Prostate gland (tissue), 2 donors: ENCODE measurements at regions not wholly inside any gene's neighbourhood (a gene's known extent, or its start where the extent isn't known, plus 50 kb on each side); places are given as distances from the start of the nearest gene placed in this dataset.

Experiments used
- CTCF ChIP-seq, 4 experiments: fragments of 200-600 bp in 2 of 4; fragments of 450-650 bp in 2 of 4; sonication (generic) in 2 of 4; IDR thresholded peaks; 1 replicate in 3 of 4; 2 replicates in 1 of 4; pipeline ENCODE4 v1.5.1; 2016 to 2019; ENCODE audit warnings: antibody characterized with exemption in 4 of 4, mild to moderate bottlenecking in 2 of 4, moderate library complexity in 2 of 4
- POLR2A ChIP-seq: fragments of 450-650 bp; IDR thresholded peaks from one replicate; pipeline ENCODE4 v1.6.1; 2016; ENCODE audit warnings: antibody characterized with exemption, mild to moderate bottlenecking
- POLR2AphosphoS5 ChIP-seq: sonication (generic); formaldehyde crosslinking; IDR thresholded peaks from one replicate; pipeline ENCODE4 v1.6.1; 2017; ENCODE audit warnings: antibody characterized with exemption

GRCh38 chr3:106296062-106296461, 427.2 kb upstream of the CBLB start:
- TF ChIP-seq CTCF (IDR thresholded peaks at IDR 0.05) (no peak), POLR2AphosphoS5 (no peak), POLR2A (no peak)
